Transverse colon (tissue), 4 donors: ENCODE measurements at regions not wholly inside any gene's neighbourhood (a gene's known extent, or its start where the extent isn't known, plus 50 kb on each side); places are given as distances from the start of the nearest gene placed in this dataset.

Experiments used
- DNase-seq: peaks from one replicate; pipeline ENCODE4 v3.0.0-alpha.2; 2019
- H3K27ac ChIP-seq, 4 donors: fragments of 200-600 bp; sonication (generic); 2 replicates each; pipeline ENCODE4 v1.5.1; 2016 to 2018; ENCODE audit warnings: inconsistent platforms in 4 of 4
- H3K27me3 ChIP-seq: fragments of 200-600 bp; sonication (generic); 2 replicates; pipeline ENCODE4 v1.5.1; 2017; ENCODE audit warnings: inconsistent platforms
- H3K36me3 ChIP-seq, 4 donors: fragments of 200-600 bp; sonication (generic); 2 replicates each; pipeline ENCODE4 v1.5.1; 2017 to 2019; ENCODE audit warnings: inconsistent platforms in 4 of 4
- H3K4me1 ChIP-seq, 4 donors: fragments of 200-600 bp; sonication (generic); 2 replicates each; pipeline ENCODE4 v1.5.1; 2017 to 2020; ENCODE audit warnings: inconsistent platforms in 4 of 4
- H3K4me3 ChIP-seq, 4 donors: fragments of 200-600 bp; sonication (generic); 1 replicate in 1 of 4; 2 replicates in 3 of 4; pipeline versions ENCODE4 v1.5.1 to v1.6.1; 2017 to 2019; ENCODE audit warnings: inconsistent platforms in 4 of 4
- H3K9me3 ChIP-seq, 2 donors: fragments of 200-600 bp; sonication (generic); 2 replicates each; pipeline ENCODE4 v1.5.1; 2017 to 2019; ENCODE audit warnings: inconsistent platforms in 2 of 2
- EP300 ChIP-seq: sonication (generic); formaldehyde crosslinking; IDR thresholded peaks from one replicate; pipeline ENCODE4 v1.6.1; 2017; ENCODE audit warnings: antibody characterized with exemption, low read depth
- POLR2A ChIP-seq: fragments of 450-650 bp; IDR thresholded peaks from one replicate; pipeline ENCODE4 v1.6.1; 2016; ENCODE audit warnings: antibody characterized with exemption, mild to moderate bottlenecking, moderate library complexity
- POLR2AphosphoS5 ChIP-seq, 3 donors: sonication (generic); formaldehyde crosslinking; IDR thresholded peaks; one replicate each; pipeline ENCODE4 v1.6.1; 2016; ENCODE audit warnings: antibody characterized with exemption in 3 of 3
- WGBS, 2 donors: methylation state at CpG; one replicate each; pipeline ENCODE4 v1.1.5; 2018; ENCODE audit warnings: low coverage in 1 of 2; 5-methylcytosine and 5-hydroxymethylcytosine counted together
- in situ Hi-C, 4 donors: fragments of 200-750 bp; cut with MboI; loops; one replicate each; pipeline versions ENCODE4 v1.15.0 to v1.15.1; 2017; ENCODE audit warnings: low sequenced_read_pairs in 3 of 4, low pct_ligation_motif_present in 1 of 4, low pct_unique_long_range_greater_than_20kb in 1 of 4
- intact Hi-C: fragments of 100-400 bp; cut with DNase I; formaldehyde crosslinking; loops from one replicate; pipeline ENCODE4 v1.15.1; 2023; ENCODE audit warnings: low total_unique reads
- TF ChIP-seq, protein P1 (sequence below), 5 experiments: fragments of 200-600 bp in 3 of 5; fragments of 450-650 bp in 2 of 5; sonication (generic) in 3 of 5; IDR thresholded peaks; 1 replicate in 2 of 5; 2 replicates in 3 of 5; pipeline ENCODE4 v1.5.1; 2016 to 2017; ENCODE audit warnings: antibody characterized with exemption in 5 of 5, inconsistent platforms in 3 of 5, mild to moderate bottlenecking in 2 of 5, moderate library complexity in 1 of 5

DNA sequence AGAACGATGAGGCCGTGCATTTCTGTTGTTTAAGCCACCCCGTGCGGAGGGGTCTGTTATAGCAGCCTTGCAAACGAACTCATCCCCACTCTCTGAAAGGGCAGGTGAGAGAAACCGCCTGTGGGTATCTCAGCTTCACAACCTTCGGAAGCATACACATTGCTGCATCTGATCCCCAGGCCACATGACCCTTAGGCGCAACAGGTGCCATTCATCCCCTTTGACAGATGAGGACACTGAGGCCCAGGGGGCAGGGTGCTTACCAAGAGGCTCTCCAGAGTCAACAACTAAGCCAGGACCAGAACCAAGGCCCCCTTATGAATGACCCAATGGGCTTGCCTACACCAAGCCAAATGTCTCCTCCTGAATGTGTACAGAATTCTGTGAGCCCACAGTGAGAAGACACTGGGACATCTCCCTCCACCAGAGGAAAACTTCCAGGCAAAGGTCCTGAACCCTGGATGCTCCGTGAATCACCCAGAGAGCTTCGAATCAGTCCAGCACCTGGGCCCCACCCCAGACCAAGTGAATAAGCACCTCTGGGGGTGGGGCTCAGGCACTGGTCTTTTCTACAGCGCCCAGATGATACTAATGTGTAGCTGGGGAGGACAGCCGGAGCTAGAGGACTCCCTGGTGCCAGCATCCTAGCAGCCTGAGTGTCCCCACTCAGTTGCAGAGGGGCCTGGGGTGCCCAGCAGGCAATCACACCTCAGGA is 83.2 kb downstream of the BUD13 start:
- TF ChIP-seq, protein P1, sequence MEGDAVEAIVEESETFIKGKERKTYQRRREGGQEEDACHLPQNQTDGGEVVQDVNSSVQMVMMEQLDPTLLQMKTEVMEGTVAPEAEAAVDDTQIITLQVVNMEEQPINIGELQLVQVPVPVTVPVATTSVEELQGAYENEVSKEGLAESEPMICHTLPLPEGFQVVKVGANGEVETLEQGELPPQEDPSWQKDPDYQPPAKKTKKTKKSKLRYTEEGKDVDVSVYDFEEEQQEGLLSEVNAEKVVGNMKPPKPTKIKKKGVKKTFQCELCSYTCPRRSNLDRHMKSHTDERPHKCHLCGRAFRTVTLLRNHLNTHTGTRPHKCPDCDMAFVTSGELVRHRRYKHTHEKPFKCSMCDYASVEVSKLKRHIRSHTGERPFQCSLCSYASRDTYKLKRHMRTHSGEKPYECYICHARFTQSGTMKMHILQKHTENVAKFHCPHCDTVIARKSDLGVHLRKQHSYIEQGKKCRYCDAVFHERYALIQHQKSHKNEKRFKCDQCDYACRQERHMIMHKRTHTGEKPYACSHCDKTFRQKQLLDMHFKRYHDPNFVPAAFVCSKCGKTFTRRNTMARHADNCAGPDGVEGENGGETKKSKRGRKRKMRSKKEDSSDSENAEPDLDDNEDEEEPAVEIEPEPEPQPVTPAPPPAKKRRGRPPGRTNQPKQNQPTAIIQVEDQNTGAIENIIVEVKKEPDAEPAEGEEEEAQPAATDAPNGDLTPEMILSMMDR (IDR thresholded peaks at IDR 0.05), result no peak
- no peak for TF ChIP-seq POLR2A
- no peak for TF ChIP-seq EP300
- TF ChIP-seq POLR2AphosphoS5 (IDR thresholded peaks at IDR 0.05), result no peak
- no peaks in the 10 kb centered on the region for H3K9me3 ChIP-seq
- intact Hi-C loops (loop anchor here (5.0 kb wide), 1 partner anchor 237 kb away; no protein-coding TSS in a partner anchor), in situ Hi-C loops (loop anchor here in 1 of 4 donors (25.0 kb wide), 2 partner anchors 477 to 1352 kb away; no protein-coding TSS in a partner anchor)
- H3K4me3 ChIP-seq, result no peak overlapping the region
- H3K27me3 ChIP-seq, result no peaks in the 10 kb centered on the region
- H3K36me3 ChIP-seq, result no peaks in the 10 kb centered on the region
- WGBS, 2 donors, result 81 to 88% methylated on average over 3 to 12 of the region's 12 CpGs
- peaks cover 0 to 7% (median 2%) of the 10 kb centered on the region in 4 donors for H3K4me1 ChIP-seq
- no peak for DNase-seq
- H3K27ac ChIP-seq, result no peak overlapping the region

DNA sequence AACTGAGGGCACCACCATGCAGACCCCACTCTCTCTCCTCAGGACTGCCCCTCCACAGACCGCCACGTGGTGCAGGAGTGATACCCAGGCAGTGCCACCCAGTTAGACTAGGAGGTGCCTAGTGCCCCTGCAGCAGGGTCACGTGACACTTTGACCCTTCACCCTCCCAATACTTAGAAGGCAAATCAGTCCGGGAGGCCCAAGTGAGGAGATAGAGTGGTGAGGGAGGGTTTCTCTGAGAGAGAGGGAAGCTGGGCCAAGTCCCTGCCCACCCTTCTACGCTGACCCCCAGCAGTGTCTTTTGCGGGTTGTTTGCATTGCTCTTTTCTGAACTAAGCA is 84.6 kb downstream of the BUD13 start:
- intact Hi-C loops (no loop called here), in situ Hi-C loops (loop anchor here in 1 of 4 donors (25.0 kb wide), 2 partner anchors 476 to 1351 kb away; no protein-coding TSS in a partner anchor)
- Histone ChIP-seq H3K36me3 (no peaks in the 10 kb centered on the region), H3K27me3 (no peaks in the 10 kb centered on the region), H3K4me1 (peaks cover 0 to 3% (median 0%) of the 10 kb centered on the region in 4 donors), H3K9me3 (no peaks in the 10 kb centered on the region), H3K4me3 (no peak overlapping the region), H3K27ac (no peak overlapping the region)
- no peak for DNase-seq
- no peak for TF ChIP-seq POLR2AphosphoS5 (IDR thresholded peaks at IDR 0.05)
- no peak for TF ChIP-seq EP300
- TF ChIP-seq, protein P1 (IDR thresholded peaks at IDR 0.05), result no peak
- TF ChIP-seq POLR2A, result no peak
- 75% methylated on average over 6 of the region's 6 CpGs; no CpG with 5 or more reads in 1 of the 2 donors for WGBS, 2 donors

DNA sequence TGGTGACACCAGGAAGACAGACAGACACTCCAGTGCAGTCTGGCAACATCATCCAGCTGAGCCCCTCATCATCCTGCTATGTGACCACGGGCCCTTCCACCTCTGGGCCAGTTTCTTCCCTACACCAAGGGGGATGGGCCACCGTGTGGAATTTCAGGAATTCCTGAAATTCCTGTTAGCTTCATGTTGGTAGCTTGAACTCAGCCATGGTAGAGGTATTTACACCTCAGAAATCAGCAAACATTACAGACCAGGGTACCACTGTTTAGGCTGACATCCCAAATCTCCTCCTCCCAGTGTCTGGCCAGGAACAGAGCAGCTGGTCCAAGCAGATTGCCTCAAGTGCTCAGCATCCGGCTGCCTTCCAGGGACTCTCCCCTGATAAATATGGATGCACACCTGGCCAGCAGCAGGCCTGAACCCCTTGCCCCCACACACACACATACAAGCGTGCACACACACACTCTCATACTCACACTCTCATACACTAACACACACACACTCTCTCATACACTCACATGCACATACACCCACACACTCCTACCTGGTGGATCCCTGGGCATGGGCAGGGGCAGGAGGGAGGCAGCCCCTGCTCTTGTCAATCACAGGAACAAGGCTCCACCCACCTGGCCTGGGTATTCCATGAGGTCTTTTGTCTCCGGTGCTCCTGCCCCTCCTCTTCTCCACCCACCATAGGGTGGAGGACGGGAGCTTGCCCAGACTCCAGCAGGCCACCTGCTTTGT is 85.2 kb downstream of the BUD13 start:
- in situ Hi-C loops, result loop anchor here in 1 of 4 donors (25.0 kb wide), 2 partner anchors 475 to 1350 kb away; no protein-coding TSS in a partner anchor
- WGBS, 2 donors, result 61% methylated on average over 6 of the region's 6 CpGs; no CpG with 5 or more reads in 1 of the 2 donors
- DNase-seq, result no peak

More for the DNA sequence above, 85.2 kb downstream of the BUD13 start:
- no peak overlapping the region for H3K4me3 ChIP-seq
- intact Hi-C loops, result no loop called here
- H3K27me3 ChIP-seq, result no peaks in the 10 kb centered on the region
- peaks cover 0 to 3% (median 0%) of the 10 kb centered on the region in 4 donors for H3K4me1 ChIP-seq
- no peaks in the 10 kb centered on the region for H3K36me3 ChIP-seq
- H3K9me3 ChIP-seq, result no peaks in the 10 kb centered on the region
- H3K27ac ChIP-seq, result no peak overlapping the region
- TF ChIP-seq POLR2A, result no peak
- TF ChIP-seq POLR2AphosphoS5 (IDR thresholded peaks at IDR 0.05), result no peak
- TF ChIP-seq, protein P1 (IDR thresholded peaks at IDR 0.05), result no peak
- TF ChIP-seq EP300, result no peak
